ENCODE measurements at regions not wholly inside any gene's neighbourhood (a gene's known extent, or its start where the extent isn't known, plus 50 kb on each side); places are given as distances from the start of the nearest gene placed in this dataset.
"Not testable (repeated sequence)": the region's sequence is repeated elsewhere in the genome, so short reads cannot be mapped to it uniquely, and the experiment has no call there.

GRCh38 chr9:71632776-71633175 is 135.5 kb downstream of the CEMIP2 start:
- no peak for FAIRE-seq

GRCh38 chr9:71630377-71630995 is 137.8 kb downstream of the CEMIP2 start:
- FAIRE-seq = no peak

GRCh38 chr9:71629578-71630215 is 138.6 kb downstream of the CEMIP2 start:
- no peak for FAIRE-seq

DNA sequence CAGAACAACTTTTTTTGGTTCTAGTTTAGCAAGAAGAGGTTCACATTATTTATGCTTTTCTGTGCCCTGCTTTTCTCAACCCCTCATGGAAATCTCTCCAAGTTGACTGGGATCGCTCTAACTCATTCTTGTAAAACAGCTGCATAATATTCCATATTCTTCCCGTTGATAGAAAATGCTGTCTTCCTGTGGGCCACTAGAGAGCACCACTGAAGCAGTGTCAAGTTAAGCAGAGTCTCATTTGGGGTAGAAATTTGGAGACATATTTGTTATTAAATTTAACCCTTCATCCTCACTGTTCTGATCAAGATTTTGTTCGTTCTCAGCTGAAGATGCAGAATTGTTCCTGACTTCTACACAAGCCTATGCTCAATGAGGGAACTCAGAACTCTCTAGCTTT is 140.1 kb downstream of the CEMIP2 start:
- FAIRE-seq = no peak

- FAIRE-seq = no peak
Measured at GRCh38 chr9:71627537-71627936, 140.8 kb downstream of the CEMIP2 start.

DNA sequence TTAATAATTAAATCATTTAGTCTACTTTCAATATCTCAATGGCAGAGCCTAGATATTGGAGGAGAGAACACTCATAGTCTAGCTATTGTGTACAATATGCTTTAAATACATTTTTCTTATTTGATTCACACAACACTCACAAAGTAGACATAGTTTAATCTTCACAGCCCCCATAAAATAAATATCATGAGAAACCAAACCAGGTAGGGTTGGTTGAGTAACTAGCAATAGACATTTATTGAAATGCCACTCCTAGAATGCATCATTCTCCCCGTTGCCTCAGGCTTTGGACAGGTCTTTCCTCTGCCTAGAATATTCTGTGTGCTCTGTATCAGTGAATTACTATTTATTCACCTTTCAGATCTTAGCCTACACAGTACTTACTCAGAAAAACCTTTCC is 141.9 kb downstream of the CEMIP2 start:
- no peak for FAIRE-seq

DNA sequence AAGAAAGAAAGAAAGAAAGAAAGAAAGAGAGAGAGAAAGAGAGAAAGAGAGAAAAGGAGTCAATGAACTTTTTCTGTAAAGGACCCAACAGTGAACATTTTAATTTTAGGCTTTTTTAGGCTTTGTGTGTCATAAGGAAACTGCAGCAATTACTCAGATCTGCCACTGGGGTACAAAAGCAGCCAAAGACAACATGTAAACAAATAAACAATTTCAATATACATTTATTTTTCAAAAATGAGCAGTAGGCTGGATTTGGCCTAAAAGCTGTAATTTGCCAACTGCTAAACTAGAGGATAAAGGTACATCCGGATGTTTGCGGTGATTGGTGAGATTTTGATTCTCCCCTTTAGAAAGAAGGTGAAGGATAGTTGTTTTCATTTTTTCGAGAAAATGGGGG is 143.6 kb downstream of the CEMIP2 start:
- FAIRE-seq = no peak

DNA sequence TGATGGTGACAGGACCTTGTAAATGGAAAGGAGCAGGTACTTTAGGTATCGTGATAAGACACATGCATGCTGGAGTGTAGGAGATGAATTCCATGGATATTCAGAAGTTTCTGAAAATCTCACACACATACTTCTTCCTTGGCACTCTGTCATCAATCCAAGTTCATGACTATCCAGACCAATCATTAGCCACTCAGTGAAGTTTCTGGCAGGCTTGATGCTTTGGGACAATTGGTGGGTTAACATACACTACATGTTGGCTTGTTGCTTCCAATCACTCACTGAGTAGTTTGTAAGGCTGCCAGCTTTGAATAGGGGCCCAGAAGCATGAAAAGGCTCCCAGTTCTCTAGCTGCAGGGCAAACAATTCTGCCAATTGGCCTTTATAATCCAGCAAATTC is 147.6 kb downstream of the CEMIP2 start:
- FAIRE-seq = no peak

- no peak for FAIRE-seq
Measured at GRCh38 chr9:71620331-71620730, 148.0 kb downstream of the CEMIP2 start.

GRCh38 chr9:71619926-71620325 is 148.4 kb downstream of the CEMIP2 start:
- FAIRE-seq = no peak

GRCh38 chr9:71614409-71615010 is 153.8 kb downstream of the CEMIP2 start:
- FAIRE-seq = no peak

- no peak for FAIRE-seq
Measured at GRCh38 chr9:71612889-71613288, 155.4 kb downstream of the CEMIP2 start.

- FAIRE-seq = no peak
Measured at GRCh38 chr9:71609448-71609830, 158.9 kb downstream of the CEMIP2 start.

DNA sequence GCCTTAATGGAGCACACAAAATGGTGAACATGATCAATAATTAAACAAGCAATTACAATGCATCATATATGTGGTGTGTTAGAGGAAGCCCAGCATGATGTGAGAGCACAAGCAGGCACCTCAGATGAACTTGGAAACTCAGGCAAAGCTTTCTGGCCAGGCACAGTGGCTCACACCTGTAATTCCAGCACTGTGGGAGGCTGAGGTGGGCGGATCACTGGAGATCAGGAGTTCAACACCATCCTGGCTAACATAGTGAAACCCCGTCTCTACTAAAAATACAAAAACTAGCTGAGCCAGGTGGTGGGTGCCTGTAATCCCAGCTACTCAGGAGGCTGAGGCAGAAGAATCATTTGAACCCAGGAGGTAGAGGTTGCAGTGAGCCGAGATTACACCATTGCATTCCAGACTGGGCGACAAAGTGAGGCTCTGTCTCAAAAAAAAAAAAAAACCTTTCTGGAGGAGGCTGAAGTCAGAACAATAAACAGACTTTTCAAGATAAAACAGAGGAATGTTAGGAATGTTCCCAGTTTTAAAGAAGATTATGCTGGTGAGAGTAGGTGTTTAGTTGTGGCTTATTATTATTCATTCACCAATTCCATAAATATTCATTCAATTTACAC is 159.4 kb downstream of the CEMIP2 start:
- no peak for FAIRE-seq

DNA sequence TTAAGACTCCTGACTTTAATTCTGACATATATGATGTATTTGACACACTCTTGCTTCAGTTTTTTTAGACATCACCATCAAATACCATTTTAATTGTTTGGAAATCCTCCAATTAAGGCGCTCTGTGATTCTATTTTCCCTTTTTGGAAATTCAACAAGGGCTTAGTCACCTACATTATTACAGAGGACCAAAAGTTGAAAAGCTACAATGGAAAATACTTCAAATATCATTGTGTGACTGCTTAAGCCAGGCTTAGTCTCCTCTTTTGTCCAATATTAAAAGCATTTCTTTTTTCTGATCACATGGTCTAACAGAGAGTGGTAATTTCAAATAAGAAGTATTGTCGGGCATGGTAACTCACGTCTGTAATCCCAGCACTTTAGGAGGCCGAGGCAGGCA is 160.3 kb downstream of the CEMIP2 start:
- no peak for FAIRE-seq

DNA sequence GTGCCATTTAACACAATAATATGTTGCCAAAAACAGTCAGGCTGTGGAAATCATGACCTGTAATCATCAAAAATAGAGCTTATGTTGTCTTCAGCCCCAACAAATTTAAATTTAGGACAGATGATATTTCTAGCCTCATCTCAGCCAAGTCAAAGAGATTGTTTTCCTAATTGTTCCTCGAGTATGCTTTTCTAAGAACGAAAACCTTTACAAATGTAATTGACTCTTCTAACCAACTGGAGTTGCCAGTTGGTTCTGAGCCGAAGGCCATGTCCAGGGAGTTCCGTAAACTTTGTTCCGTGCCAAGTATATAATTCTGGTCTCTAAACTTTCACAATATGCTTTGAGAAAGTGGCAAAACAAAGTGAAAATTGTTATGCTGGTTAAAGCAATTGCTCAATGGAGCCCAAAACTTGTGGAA is 160.8 kb downstream of the CEMIP2 start:
- no peak for FAIRE-seq

DNA sequence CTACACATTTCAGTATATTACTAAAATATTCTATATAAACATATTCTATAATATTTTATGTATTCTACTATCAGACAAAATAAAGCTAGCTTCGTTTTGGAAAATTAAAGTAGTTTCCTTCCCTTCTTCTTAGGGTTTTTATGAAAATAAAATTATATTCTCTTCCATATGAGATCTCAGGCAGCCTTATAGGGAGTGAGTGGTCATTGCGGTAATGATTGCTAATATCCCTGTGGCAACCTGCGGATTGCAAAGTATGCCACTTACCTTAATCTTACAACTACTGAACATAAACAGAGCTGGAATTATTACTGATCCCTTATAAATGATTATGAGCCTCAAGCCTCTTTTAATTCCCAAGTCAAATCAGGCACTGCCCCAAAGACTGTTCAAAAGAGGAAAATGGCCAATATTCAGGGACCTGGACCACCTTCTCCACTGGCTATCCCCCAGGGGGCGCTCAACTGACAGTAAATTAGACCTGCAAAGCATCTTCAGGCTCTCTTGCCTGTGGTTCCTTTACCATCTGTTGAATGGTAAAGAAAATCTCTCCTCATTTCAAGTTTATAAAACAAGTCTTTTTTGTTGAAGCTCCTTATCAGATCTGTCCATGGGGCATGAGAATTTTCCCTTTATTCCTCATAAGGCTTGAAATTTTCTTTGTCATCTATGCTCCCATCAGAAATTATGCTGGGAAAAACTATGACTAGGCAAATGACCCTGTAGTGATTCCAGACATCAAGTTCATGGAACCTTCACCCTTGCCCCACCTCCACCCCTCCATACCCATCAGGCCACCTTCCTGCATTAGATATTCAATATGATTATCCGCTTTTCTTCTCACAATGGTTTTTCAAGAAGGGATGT is 163.9 kb downstream of the CEMIP2 start:
- no peak for FAIRE-seq

- FAIRE-seq = no peak
Measured at GRCh38 chr9:71602652-71603051, 165.7 kb downstream of the CEMIP2 start.

GRCh38 chr9:71595762-71596161 is 172.6 kb downstream of the CEMIP2 start:
- not testable (repeated sequence) for FAIRE-seq

DNA sequence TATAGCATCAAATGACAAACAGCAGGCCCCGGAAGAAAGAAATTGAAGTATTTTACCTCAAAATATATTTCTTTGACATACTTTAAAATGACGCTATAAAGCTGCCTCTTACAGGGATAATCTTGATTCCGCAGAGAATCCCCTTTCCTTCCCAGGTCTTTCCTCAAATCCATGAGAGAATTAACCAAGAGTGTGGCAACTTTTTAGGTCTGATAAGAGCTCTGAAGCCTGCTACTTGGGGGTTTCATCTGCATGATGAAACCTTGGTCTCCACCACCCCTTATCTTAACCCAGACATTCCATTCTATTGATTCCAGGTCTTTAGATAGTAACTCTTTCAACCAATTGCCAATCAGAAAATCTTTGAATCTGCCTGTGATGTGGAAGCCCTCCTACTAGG is 173.8 kb downstream of the CEMIP2 start:
- FAIRE-seq = no peak

DNA sequence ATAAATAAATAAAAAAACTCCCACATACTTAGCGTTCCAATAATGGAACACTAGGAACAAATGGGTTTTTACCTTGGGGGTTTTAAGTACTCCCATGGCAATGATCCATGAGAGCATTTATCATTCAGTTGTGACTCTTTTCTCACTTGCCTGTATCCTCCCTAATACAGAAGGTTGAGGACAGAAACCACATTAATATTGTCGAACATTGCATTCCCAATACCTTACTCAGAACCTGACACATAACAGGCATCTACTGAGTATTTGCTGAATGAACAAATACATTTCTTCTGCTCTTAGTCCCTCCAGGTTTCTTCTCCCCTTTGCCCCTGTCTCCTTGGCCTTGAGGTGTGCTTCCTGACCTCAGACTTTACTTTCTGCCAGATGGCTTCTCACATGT is 175.9 kb downstream of the CEMIP2 start:
- FAIRE-seq = no peak

DNA sequence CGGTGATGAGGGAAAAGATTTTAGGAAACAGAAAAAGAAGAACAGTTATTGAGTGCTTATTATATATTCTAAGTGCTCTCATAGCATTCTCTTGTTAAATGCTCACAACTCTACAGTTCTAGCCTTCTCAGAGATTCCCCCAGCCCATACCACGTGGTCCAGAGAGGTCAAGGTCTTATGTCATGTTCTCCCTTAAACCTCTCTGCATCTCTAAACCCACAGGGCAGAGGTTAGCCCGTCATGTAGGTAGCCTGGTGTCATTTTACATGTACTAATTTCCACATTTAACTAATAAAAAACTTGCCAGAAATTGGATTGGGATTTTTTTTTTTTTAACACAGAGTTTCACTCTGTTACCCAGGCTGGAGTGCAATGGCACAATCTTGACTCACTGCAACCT is 178.0 kb downstream of the CEMIP2 start:
- FAIRE-seq = no peak

- no peak for FAIRE-seq
Measured at GRCh38 chr9:71589612-71590011, 178.7 kb downstream of the CEMIP2 start.
